K562 (cell line): ENCODE measurements at regions not wholly inside any gene's neighbourhood (a gene's known extent, or its start where the extent isn't known, plus 50 kb on each side); places are given as distances from the start of the nearest gene placed in this dataset.

Source experiments
- ATAC-seq: fragments of 200-7000 bp; cut with Tn5 transposase; 3 replicates; pipeline ENCODE4 v1.9.1; 2020; ENCODE audit warnings: moderate library complexity
- BruUV-seq: library from RNA; stranded (reverse); fragments of 400-500 nt; replicated peaks from 2 replicates; lab custom pipeline; 2021; lab: Mats Ljungman, UMichigan
- CTCF ChIA-PET: fragments of 300-600 bp; formaldehyde crosslinking; extraction: SDS; loops from one replicate; lab custom pipeline; 2021; ENCODE audit warnings: low intra/inter-chr PET ratio; lab: Yijun Ruan, JAX
- POLR2A ChIA-PET: fragments of 300-600, 350-650 bp; sonication (Branson Sonifier 250); formaldehyde crosslinking; extraction: SDS; loops from one replicate; lab custom pipeline; 2021; ENCODE audit warnings: antibody characterized with exemption, inconsistent platforms; lab: Yijun Ruan, JAX
- DNase-seq, 4 experiments: peaks; one replicate each; pipeline versions ENCODE4 v3.0.0 to v3.0.0-alpha.2; 2011 to 2018; ENCODE audit warnings: low spot score in 3 of 4, mixed read lengths in 3 of 4; ENCODE audit errors: extremely low read depth in 1 of 4
- FAIRE-seq: peaks from 2 replicates; lab custom pipeline; 2011; peaks lifted over from hg19 to GRCh38; lab: Jason Lieb, UNC
- H2AFZ ChIP-seq: 2 replicates; pipeline ENCODE4 v1.6.0; 2011; ENCODE audit warnings: low read depth, low read length, control low read depth, inconsistent platforms
- H3K27ac ChIP-seq: fragments of 200-600 bp; 3 replicates; pipeline ENCODE4 v1.8.0; 2011; ENCODE audit warnings: low read depth, mild to moderate bottlenecking, control low read depth, inconsistent platforms, low read length, moderate library complexity, mixed read lengths; ENCODE audit errors: extremely low read depth
- H3K27me3 ChIP-seq, 2 experiments: fragments of 300-600 bp in 1 of 2; 2 replicates in 1 of 2; 3 replicates in 1 of 2; pipeline versions ENCODE4 v1.6.0 to v1.8.0; 2011; ENCODE audit warnings: inconsistent platforms in 2 of 2, low read length in 2 of 2, mild to moderate bottlenecking in 1 of 2, mixed read lengths in 1 of 2, moderate library complexity in 1 of 2; ENCODE audit not compliant: control insufficient read depth in 2 of 2, insufficient read depth in 2 of 2
- H3K36me3 ChIP-seq: fragments of 300-600 bp; 3 replicates; pipeline ENCODE4 v1.8.0; 2011; ENCODE audit warnings: mild to moderate bottlenecking, low read length, inconsistent platforms; ENCODE audit not compliant: control insufficient read depth, insufficient read depth
- H3K4me1 ChIP-seq, 2 experiments: fragments of 200-600 bp in 1 of 2; replicated peaks in 1 of 2; 2 replicates in 1 of 2; 3 replicates in 1 of 2; pipeline versions ENCODE4 v1.5.1 to v1.8.0; 2011; ENCODE audit warnings: inconsistent platforms in 2 of 2, low read length in 2 of 2, mild to moderate bottlenecking in 1 of 2, mixed read lengths in 1 of 2, moderate library complexity in 1 of 2; ENCODE audit not compliant: control insufficient read depth in 2 of 2, insufficient read depth in 2 of 2
- H3K4me2 ChIP-seq: 2 replicates; pipeline ENCODE4 v1.6.1; 2011; ENCODE audit warnings: low read length, control low read depth, inconsistent platforms, mixed read lengths; ENCODE audit not compliant: insufficient read depth
- H3K4me3 ChIP-seq: fragments of 200-600 bp; sonication (generic), shearing (Covaris generic); 2 replicates; pipeline ENCODE4 v1.5.1; 2016; ENCODE audit warnings: control low read depth, inconsistent platforms
- H3K79me2 ChIP-seq: fragments of 200-600 bp; 3 replicates; pipeline ENCODE4 v1.8.0; 2011; ENCODE audit warnings: low read length, inconsistent platforms; ENCODE audit not compliant: control insufficient read depth, insufficient read depth
- H3K9ac ChIP-seq, 2 experiments: 2 replicates each; pipeline versions ENCODE4 v1.6.0 to v1.6.1; 2011; ENCODE audit warnings: low read depth in 2 of 2, low read length in 2 of 2, control low read depth in 1 of 2, inconsistent platforms in 1 of 2, mild to moderate bottlenecking in 1 of 2, mixed read lengths in 1 of 2; ENCODE audit not compliant: insufficient read depth in 1 of 2
- H3K9me1 ChIP-seq: one replicate; pipeline ENCODE4 v1.6.0; 2011; ENCODE audit warnings: inconsistent platforms, mild to moderate bottlenecking, low read length, moderate library complexity; ENCODE audit not compliant: control insufficient read depth, insufficient read depth
- H3K9me3 ChIP-seq: replicated peaks from 2 replicates; pipeline ENCODE4 v1.5.1; 2011; ENCODE audit warnings: low read depth, low read length, inconsistent platforms; ENCODE audit not compliant: control insufficient read depth, insufficient read depth
- H4K20me1 ChIP-seq: replicated peaks from 2 replicates; pipeline ENCODE4 v1.6.1; 2011; ENCODE audit warnings: low read length, inconsistent platforms, mixed read lengths; ENCODE audit not compliant: control insufficient read depth, insufficient read depth
- ARNT ChIP-seq, 2 experiments: fragments of 450-650 bp; IDR thresholded peaks; 2 replicates each; pipeline ENCODE4 v1.6.1; 2016; ENCODE audit warnings: mild to moderate bottlenecking in 1 of 2
- E2F8 ChIP-seq: fragments of 450-650 bp; IDR thresholded peaks from 2 replicates; pipeline ENCODE4 v1.7.1; 2018; ENCODE audit warnings: mild to moderate bottlenecking, low read depth; ENCODE audit not compliant: partially characterized antibody
- HDAC3 ChIP-seq: fragments of 450-650 bp; IDR thresholded peaks from 2 replicates; pipeline ENCODE4 v1.6.1; 2018; ENCODE audit warnings: borderline replicate concordance, mild to moderate bottlenecking, moderate library complexity; ENCODE audit not compliant: partially characterized antibody
- HMG20B ChIP-seq: fragments of 250-450 bp; sonication (Bioruptor Pico); IDR thresholded peaks from 2 replicates; pipeline ENCODE4 v1.5.0; 2021; ENCODE audit warnings: mild to moderate bottlenecking
- JUNB ChIP-seq: fragments of 450-650 bp; formaldehyde crosslinking; conservative IDR thresholded peaks from 2 replicates; pipeline ENCODE4 v1.4.0; 2020; ENCODE audit warnings: mild to moderate bottlenecking
- SRSF7 ChIP-seq: fragments of 200-400 bp; formaldehyde crosslinking; optimal IDR thresholded peaks from 2 replicates; pipeline ENCODE3; 2017; ENCODE audit warnings: mild to moderate bottlenecking, low read depth, low read length
- U2AF1 ChIP-seq: fragments of 200-400 bp; formaldehyde crosslinking; optimal IDR thresholded peaks from 2 replicates; pipeline ENCODE3; 2017; ENCODE audit warnings: mild to moderate bottlenecking, low read depth, low read length, moderate library complexity
- WHSC1 ChIP-seq: IDR thresholded peaks from one replicate; pipeline ENCODE4 v1.6.1; 2012; ENCODE audit warnings: low read length, control low read depth, inconsistent platforms
- ZBED1 ChIP-seq: IDR thresholded peaks from 2 replicates; pipeline ENCODE4 v1.6.1; 2014
- ZBTB8A ChIP-seq: fragments of 450-650 bp; IDR thresholded peaks from 2 replicates; pipeline ENCODE4 v1.6.1; 2018; ENCODE audit warnings: mild to moderate bottlenecking, moderate library complexity; ENCODE audit not compliant: partially characterized antibody
- ZFP30 ChIP-seq: fragments of 250-450 bp; sonication (Bioruptor Pico); IDR thresholded peaks from 2 replicates; pipeline ENCODE4 v1.8.0; 2022; ENCODE audit warnings: moderate library complexity, mild to moderate bottlenecking, inconsistent platforms, borderline replicate concordance
- ZNF133 ChIP-seq: fragments of 250-450 bp; sonication (Bioruptor Pico); IDR thresholded peaks from 2 replicates; pipeline ENCODE4 v1.4.0; 2020; ENCODE audit warnings: mild to moderate bottlenecking
- WGBS: fragments of 100-300 bp; shearing (Covaris generic); methylation state at CpG from one replicate; pipeline ENCODE4 v1.1.6; 2016; ENCODE audit warnings: low coverage, mixed read lengths; ENCODE audit not compliant: insufficient coverage; ENCODE audit errors: missing lambda C conversion rate; 5-methylcytosine and 5-hydroxymethylcytosine counted together
- in situ Hi-C: fragments of 300-500 bp; cut with MboI; formaldehyde crosslinking; loops from 4 replicates; pipeline ENCODE4 v1.15.0; 2018; ENCODE audit warnings: inconsistent platforms, mixed read lengths
- intact Hi-C: fragments of 100-400 bp; cut with micrococcal nuclease; formaldehyde crosslinking; loops from 2 replicates; pipeline ENCODE4 v1.14.2; 2022

- Histone ChIP-seq H3K27ac (no peak overlapping the region), H3K9ac (no peak overlapping the region), H3K4me3 (no peak overlapping the region), H2AFZ (no peak overlapping the region), H3K79me2 (no peaks in the 10 kb centered on the region), H3K4me1 (peaks cover 9 to 26% of the 10 kb centered on the region in 2 experiments), H3K9me3 (no peaks in the 10 kb centered on the region), H3K27me3 (no peaks in the 10 kb centered on the region), H3K9me1 (no peaks in the 10 kb centered on the region), H4K20me1 (no peaks in the 10 kb centered on the region), H3K4me2 (no peak overlapping the region), H3K36me3 (no peaks in the 10 kb centered on the region)
- intact Hi-C loops (no loop called here), in situ Hi-C loops (loop anchor here (5.0 kb wide), 1 partner anchor 105 kb away; no protein-coding TSS in a partner anchor)
- BruUV-seq, result no TSS peak
- ATAC-seq, result no peak
- CTCF ChIA-PET, result interaction anchor here (0.6 kb wide), 1 partner anchor 113 kb away, joined by 3 read pairs; no protein-coding TSS in a partner anchor
- no peak for DNase-seq
- WGBS, result 41% methylated on average over 3 of the region's 3 CpGs
- no peak for TF ChIP-seq ARNT (IDR thresholded peaks at IDR 0.05)
- TF ChIP-seq ZBED1, result no peak
- TF ChIP-seq HDAC3, result no peak
- TF ChIP-seq SRSF7, result no peak
- TF ChIP-seq E2F8, result no peak
- no peak for TF ChIP-seq ZBTB8A
- no peak for TF ChIP-seq U2AF1
- TF ChIP-seq JUNB (CRISPR knock-in tag), result no peak
- no peak for TF ChIP-seq WHSC1
- no peak for TF ChIP-seq ZFP30 (CRISPR knock-in tag)
- no peak for TF ChIP-seq ZNF133 (CRISPR knock-in tag)
- no peak for TF ChIP-seq HMG20B (CRISPR knock-in tag)
- POLR2A ChIA-PET, result interaction anchor here (0.8 to 1.2 kb wide), 2 partner anchors 15 to 20 kb away, joined by 4 read pairs; no protein-coding TSS in a partner anchor
- no peak for FAIRE-seq
Measured at GRCh38 chr1:157306896-157307295, 168.7 kb upstream of the ETV3 start.
